Epithelial cell of proximal tubule (primary cell): ENCODE measurements at regions not wholly inside any gene's neighbourhood (a gene's known extent, or its start where the extent isn't known, plus 50 kb on each side); places are given as distances from the start of the nearest gene placed in this dataset.

Experiments
- DNase-seq: peaks from one replicate; pipeline ENCODE4 v3.0.0-alpha.2; 2011; ENCODE audit warnings: low read depth
- H3K4me3 ChIP-seq: 2 replicates; pipeline ENCODE4 v1.5.1; 2011; ENCODE audit warnings: low read depth, mild to moderate bottlenecking, low read length
- TF ChIP-seq, protein P1 (sequence below): conservative IDR thresholded peaks from 2 replicates; pipeline ENCODE4 v1.5.1; 2012; ENCODE audit warnings: low read depth, mild to moderate bottlenecking, low read length

DNA sequence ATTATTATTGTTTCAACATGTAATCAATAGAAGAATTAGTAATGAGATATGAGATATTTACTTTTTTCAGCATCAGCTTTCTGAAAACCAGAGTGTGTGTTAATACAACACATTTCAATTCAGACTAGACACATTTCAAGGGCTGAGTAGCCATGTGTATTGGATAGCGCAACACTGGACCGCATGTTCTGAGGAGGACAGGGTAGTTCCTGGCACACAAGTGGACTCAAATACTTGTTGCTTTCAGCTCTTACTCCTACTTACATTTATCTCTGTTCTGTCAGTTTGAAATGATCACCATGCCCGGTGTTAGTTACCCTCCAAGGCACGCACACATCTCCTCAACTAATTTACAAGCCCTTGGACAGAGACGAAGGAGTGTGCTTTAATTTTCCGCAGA is 126.6 kb downstream of the SLC24A2 start:
- no peak overlapping the region for H3K4me3 ChIP-seq
- TF ChIP-seq, protein P1, sequence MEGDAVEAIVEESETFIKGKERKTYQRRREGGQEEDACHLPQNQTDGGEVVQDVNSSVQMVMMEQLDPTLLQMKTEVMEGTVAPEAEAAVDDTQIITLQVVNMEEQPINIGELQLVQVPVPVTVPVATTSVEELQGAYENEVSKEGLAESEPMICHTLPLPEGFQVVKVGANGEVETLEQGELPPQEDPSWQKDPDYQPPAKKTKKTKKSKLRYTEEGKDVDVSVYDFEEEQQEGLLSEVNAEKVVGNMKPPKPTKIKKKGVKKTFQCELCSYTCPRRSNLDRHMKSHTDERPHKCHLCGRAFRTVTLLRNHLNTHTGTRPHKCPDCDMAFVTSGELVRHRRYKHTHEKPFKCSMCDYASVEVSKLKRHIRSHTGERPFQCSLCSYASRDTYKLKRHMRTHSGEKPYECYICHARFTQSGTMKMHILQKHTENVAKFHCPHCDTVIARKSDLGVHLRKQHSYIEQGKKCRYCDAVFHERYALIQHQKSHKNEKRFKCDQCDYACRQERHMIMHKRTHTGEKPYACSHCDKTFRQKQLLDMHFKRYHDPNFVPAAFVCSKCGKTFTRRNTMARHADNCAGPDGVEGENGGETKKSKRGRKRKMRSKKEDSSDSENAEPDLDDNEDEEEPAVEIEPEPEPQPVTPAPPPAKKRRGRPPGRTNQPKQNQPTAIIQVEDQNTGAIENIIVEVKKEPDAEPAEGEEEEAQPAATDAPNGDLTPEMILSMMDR: no peak
- DNase-seq: no peak

DNA sequence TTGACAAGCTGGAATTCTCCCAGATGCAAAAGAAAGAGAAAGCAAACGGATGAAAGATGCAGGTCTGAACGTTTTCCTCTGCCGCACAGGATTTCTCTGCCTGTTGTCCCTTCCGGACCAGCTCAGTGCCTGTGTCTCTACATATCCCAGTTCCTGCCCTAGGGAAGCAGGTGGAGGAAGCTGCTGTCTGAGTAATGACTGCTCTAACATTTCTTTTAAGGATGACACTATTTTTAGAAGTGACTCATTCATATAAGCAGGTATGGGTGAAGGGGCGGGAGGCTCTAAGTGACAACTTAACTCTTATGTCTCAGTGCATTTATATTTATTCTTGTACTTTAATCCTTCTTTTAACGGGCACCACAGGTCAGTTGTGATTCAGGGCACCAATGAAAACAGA is 128.8 kb downstream of the SLC24A2 start:
- no peak overlapping the region for H3K4me3 ChIP-seq
- DNase-seq: no peak
- TF ChIP-seq, protein P1: no peak

DNA sequence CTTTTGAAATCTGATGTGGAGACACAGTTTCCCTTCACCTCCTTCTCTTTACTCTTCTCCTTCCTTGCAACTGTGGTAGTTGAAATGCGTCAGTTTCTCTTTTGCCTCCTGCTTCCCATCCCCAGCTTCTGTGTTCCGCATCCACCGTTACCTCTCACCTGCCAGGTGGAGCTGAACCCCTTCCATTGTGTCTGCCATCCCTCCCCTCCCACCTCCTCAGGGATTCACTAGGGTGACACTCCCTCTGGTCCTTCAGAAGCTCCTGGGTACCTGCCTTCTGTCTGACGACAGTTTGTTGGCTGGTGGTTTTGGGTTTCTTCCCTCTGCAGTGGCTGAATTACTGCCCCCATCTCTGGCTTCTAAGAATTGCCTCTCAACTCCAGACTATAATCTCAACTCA is 132.1 kb downstream of the SLC24A2 start:
- TF ChIP-seq, protein P1: no peak
- H3K4me3 ChIP-seq: no peak overlapping the region
- no peak for DNase-seq

DNA sequence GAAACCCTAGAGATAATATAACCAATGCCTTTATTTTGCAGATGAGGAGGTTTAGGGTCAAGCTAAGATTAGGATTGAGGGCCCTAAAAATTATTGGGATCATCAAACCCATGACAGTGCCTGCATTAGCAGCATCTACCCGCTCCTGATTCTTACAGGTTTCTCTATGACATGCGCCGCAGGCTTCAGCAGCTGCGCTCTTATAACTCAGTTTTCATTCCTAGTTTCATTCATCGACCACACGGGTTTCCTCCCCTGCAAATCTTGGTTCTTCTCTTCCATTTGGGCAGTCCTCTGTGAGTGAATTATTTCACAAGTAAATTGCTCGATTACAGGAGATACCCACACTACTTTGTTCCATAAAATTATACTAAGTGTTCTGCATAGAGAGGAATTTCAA is 137.2 kb downstream of the SLC24A2 start:
- TF ChIP-seq, protein P1: no peak
- DNase-seq: no peak
- no peak overlapping the region for H3K4me3 ChIP-seq

DNA sequence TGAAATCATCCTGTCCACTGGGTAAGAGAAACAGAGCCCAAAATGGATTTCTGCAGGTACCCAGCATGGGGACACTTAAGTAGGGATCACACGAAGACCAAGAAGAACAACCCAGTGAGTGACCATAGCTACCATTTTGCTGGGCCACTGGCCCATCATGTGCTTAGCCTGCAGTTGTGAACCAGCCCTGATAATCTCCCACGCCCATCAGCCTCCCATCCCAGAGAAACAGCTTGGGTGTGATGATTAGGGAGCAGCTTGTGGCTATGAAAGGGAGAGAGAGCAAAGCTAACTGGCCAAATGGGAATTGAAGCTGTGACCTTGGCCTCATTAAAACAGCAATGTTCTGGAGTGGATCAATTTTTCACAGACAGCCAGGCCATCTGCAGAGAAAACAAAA is 138.5 kb downstream of the SLC24A2 start:
- no peak overlapping the region for H3K4me3 ChIP-seq
- TF ChIP-seq, protein P1: no peak
- DNase-seq: no peak

DNA sequence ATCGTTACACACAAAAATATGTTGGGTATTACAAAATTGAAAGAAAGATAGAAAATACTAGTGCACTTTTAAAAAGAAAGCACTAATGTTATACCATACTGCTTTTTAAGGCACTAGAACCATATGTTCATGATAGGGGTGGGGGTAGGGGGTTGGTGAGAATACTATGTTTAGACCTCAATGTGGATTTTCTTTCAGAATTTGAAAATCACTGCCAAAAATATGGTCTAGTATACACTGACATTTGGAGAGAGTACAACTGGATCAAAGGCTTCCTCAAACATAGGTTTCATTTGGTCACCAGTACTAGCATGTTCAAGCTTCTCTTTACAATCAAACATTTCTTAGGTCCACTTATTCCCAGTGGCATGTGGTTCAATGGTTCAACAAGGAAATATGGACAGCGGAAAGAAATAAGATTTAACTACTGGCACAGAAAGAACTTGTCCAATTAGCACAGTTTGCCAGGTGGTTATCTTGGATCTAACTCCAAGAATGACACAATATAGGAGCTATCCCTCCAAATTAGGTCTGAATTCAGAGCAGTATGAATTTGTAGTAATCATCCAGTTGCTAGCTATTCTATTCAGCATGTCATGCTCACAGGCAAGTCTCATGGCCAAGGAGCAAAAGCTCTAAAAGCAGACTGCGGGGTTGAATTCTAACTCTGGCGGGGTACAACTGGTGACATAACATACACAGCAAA is 139.3 kb downstream of the SLC24A2 start:
- TF ChIP-seq, protein P1: no peak
- no peak for DNase-seq
- no peak overlapping the region for H3K4me3 ChIP-seq

DNA sequence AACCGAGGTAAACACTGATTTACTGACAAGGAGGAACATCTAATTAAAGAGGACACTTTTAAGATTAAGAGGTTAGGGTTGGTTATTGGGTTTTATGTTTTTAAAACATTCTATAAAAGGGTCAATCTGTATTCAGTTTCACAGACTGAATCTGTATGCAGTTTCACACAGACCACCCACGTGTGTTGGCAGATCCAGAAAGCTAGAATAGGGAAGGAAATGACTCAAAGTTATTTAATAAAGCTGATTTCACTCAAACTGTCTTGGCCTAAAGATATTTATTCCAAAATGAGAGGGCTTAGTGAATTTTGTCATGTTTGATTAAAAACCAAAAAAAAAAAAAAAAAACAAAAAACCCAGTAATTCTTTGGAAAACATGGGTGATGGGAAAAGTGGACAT is 140.2 kb downstream of the SLC24A2 start:
- TF ChIP-seq, protein P1: no peak
- no peak overlapping the region for H3K4me3 ChIP-seq
- no peak for DNase-seq
